ENCODE measurements at regions not wholly inside any gene's neighbourhood (a gene's known extent, or its start where the extent isn't known, plus 50 kb on each side); places are given as distances from the start of the nearest gene placed in this dataset.

- TF ChIP-seq POLR2A (IDR thresholded peaks at IDR 0.05) (no peak), CTCF (IDR thresholded peaks at IDR 0.05) (no peak)
These were observed 130.5 kb downstream of the KLF13 start for GRCh38 chr15:31457161-31457560.
